GM12864 (cell line): ENCODE measurements at regions not wholly inside any gene's neighbourhood (a gene's known extent, or its start where the extent isn't known, plus 50 kb on each side); places are given as distances from the start of the nearest gene placed in this dataset.
"Not testable (repeated sequence)": the region's sequence is repeated elsewhere in the genome, so short reads cannot be mapped to it uniquely, and the experiment has no call there.

ENCODE experiments used
- DNase-seq: peaks from one replicate; pipeline ENCODE4 v3.0.0-alpha.2; 2011; ENCODE audit warnings: low read depth
- H3K4me3 ChIP-seq: 2 replicates; pipeline ENCODE4 v1.5.1; 2011; ENCODE audit warnings: mild to moderate bottlenecking, low read depth, low read length, control low read depth
- TF ChIP-seq, protein P1 (sequence below): IDR thresholded peaks from 2 replicates; pipeline ENCODE4 v1.5.1; 2011; ENCODE audit warnings: low read depth, mild to moderate bottlenecking, moderate library complexity, low read length, control low read depth, inconsistent platforms; ENCODE audit errors: missing control alignments

DNA sequence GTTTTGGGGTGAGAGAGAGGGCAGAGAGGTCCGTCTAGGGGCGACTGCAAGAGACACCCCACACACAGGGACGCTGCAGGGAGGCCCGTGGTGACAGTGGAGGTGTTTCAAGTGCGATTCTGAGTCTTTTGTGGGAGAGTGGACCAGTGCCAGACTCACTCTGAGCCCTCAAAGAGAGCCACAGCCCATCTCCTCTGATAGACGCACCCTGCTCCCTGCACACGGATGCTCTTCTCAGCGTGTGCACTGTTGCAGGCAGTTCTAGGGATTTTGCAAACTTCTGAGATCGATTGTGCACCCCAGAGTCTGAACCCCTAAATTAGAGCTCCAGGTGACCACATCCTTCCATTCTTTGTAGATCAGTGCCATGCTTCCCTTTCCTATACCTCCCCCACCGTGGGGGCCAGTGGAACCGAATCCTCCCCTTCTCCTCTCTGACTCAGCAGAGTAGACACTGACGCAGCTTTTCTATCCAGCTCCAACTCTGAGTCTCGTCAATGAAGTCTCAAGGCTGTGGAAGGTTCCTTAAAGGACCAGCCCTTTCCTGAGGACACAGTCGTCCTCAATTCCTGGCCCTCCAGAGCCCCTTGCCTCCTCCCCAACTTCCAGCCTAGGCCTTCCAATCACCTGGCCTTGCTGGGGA lies 83.8 kb downstream of the TMEM130 start:
- TF ChIP-seq, protein P1, sequence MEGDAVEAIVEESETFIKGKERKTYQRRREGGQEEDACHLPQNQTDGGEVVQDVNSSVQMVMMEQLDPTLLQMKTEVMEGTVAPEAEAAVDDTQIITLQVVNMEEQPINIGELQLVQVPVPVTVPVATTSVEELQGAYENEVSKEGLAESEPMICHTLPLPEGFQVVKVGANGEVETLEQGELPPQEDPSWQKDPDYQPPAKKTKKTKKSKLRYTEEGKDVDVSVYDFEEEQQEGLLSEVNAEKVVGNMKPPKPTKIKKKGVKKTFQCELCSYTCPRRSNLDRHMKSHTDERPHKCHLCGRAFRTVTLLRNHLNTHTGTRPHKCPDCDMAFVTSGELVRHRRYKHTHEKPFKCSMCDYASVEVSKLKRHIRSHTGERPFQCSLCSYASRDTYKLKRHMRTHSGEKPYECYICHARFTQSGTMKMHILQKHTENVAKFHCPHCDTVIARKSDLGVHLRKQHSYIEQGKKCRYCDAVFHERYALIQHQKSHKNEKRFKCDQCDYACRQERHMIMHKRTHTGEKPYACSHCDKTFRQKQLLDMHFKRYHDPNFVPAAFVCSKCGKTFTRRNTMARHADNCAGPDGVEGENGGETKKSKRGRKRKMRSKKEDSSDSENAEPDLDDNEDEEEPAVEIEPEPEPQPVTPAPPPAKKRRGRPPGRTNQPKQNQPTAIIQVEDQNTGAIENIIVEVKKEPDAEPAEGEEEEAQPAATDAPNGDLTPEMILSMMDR = no peak
- H3K4me3 ChIP-seq = no peak overlapping the region
- no peak for DNase-seq

DNA sequence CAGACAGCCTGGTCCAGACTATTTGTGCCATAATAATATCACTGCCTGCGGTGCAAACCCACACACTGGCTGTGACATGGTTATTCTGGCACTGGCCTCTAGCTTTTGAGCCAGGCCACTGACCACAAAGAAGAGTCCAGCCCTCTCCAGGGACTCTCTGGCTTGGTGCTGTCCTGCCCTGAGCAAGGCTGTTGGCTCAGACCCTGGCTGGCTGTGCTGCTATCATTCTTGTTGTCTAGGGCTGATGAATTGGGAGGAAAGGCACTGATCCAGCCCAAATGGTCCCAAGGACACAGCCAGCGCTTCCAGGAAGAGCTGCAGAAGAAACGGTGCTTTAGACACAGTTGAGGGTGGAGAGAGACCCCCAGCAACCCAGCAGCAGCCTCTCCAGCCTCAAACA lies 80.8 kb downstream of the TMEM130 start:
- DNase-seq = no peak
- TF ChIP-seq, protein P1 = no peak
- no peak overlapping the region for H3K4me3 ChIP-seq

DNA sequence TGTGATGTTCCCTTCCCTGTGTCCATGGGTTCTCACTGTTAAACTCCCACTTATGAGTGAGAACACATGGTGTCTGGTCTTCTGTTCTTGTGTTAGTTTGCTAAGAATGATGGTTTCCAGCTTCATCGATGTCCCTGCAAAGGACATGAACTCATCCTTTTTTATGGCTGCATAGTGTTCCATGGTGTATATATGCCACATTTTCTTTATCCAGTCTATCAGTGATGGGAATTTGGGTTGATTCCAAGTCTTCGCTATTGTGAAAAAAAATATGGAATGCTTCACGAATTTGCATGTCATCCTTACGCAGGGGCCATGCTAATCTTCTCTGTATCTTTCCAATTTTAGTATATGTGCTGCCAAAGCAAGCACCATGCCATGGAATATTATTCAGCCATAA lies 75.4 kb downstream of the TMEM130 start:
- not testable (repeated sequence) for H3K4me3 ChIP-seq, DNase-seq

DNA sequence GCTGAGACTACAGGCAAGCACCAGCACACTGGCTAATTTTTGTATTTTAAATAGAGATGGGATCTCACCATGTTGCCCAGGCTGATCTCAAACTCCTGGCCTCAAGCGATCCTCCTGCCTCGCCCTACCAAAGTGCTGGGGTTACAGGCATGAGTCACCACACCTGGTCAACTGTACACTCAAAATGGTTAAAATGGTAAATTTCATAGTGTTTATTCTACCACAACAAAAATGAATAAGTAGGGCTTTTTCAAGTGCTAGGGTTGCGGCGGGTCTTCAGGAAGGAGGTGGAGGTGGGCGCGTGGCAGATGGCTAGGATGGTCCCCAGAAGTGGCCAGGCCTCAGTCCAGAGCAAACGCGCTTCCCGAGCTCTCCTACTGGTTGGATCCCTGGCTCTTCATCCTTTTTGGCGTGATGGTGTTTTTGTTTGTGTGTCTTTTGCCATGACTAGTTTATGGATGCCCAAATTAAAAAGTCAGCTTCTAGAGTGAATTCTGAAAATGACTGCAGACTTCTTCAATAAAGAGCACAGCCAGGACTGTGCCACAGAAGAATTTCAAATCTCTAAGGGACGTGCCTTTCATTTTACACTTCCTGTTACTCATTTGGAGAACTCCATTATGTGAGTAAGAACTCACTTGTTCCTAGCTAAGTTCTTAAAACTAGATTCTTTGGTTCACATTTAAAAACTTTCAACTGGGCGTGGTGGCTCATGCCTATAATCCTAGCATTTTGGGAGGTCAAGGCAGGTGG lies 73.9 kb downstream of the TMEM130 start:
- TF ChIP-seq, protein P1 = no peak
- peak; percentile 70 for DNase-seq
- H3K4me3 ChIP-seq = no peak overlapping the region
